ENCODE measurements at regions not wholly inside any gene's neighbourhood (a gene's known extent, or its start where the extent isn't known, plus 50 kb on each side); places are given as distances from the start of the nearest gene placed in this dataset.

- ATAC-seq (ENCODE audit: low read depth), result no peak
- Histone ChIP-seq H3K4me2 (replicated peaks; ENCODE audit: low read depth, low read length, poor library complexity, severe bottlenecking) (no peak overlapping the region), H4K20me1 (ENCODE audit: control insufficient read depth, insufficient read depth, low read length, poor library complexity, severe bottlenecking) (no peaks in the 10 kb centered on the region)
These were observed 881.8 kb downstream of the BRD1 start for GRCh38 chr22:48945621-48946458.

More at GRCh38 chr22:48945621-48946458, 881.8 kb downstream of the BRD1 start:
- no peaks in the 10 kb centered on the region for H3K9me3 ChIP-seq (ENCODE audit: control extremely low read depth in 1 of 3, control insufficient read depth in 2 of 3, insufficient read depth in 1 of 3, low read length in 2 of 3)
- no peaks in the 10 kb centered on the region for H3K9me3 Mint-ChIP-seq (ENCODE audit: insufficient read depth)
- intact Hi-C loops (cut with micrococcal nuclease), result no loop called here
- no peaks in the 10 kb centered on the region for H3K79me2 ChIP-seq (ENCODE audit: control insufficient read depth, insufficient read depth, low read length)
- no peak for DNase-seq
- no peak overlapping the region for H3K9ac ChIP-seq (ENCODE audit: low read length)
- H3K36me3 ChIP-seq (replicated peaks in 1 of 2; ENCODE audit: control extremely low read depth in 1 of 2, control insufficient read depth in 1 of 2, extremely low read depth in 1 of 2, insufficient read depth in 2 of 2, low read length in 1 of 2), result no peaks in the 10 kb centered on the region
- peaks cover 3% of the 10 kb centered on the region for H3K27me3 Mint-ChIP-seq
- 81% methylated on average over 20 of the region's 22 CpGs for WGBS (ENCODE audit: insufficient coverage)
- TF ChIP-seq CTCF (IDR thresholded peaks at IDR 0.05) (no peak), EZH2 (IDR thresholded peaks at IDR 0.05; ENCODE audit: borderline replicate concordance, insufficient read depth, low read depth, low read length, poor library complexity, severe bottlenecking) (no peak)
- no peaks in the 10 kb centered on the region for H3K4me1 Mint-ChIP-seq
- no peaks in the 10 kb centered on the region for H3K27me3 ChIP-seq (replicated peaks in 1 of 4; ENCODE audit: control extremely low read depth in 1 of 4, control insufficient read depth in 3 of 4, insufficient read depth in 4 of 4, low read length in 3 of 4)
- H3K4me3 Mint-ChIP-seq, result no peak overlapping the region
- no peak overlapping the region for H3K4me3 ChIP-seq (ENCODE audit: control extremely low read depth in 1 of 5, extremely low read depth in 1 of 5, insufficient read depth in 1 of 5, low read depth in 2 of 5, low read length in 4 of 5)
- no peak overlapping the region for H3K27ac ChIP-seq (ENCODE audit: low read length in 2 of 2)
- no peak overlapping the region for H3K27ac Mint-ChIP-seq
- ChIA-PET POLR2A (no interaction called here), CTCF (no interaction called here)
- H2AFZ ChIP-seq (ENCODE audit: insufficient read depth, low read depth, low read length, poor library complexity, severe bottlenecking), result no peak overlapping the region
- no peaks in the 10 kb centered on the region for H3K4me1 ChIP-seq (ENCODE audit: control insufficient read depth in 2 of 2, insufficient read depth in 2 of 2, low read length in 2 of 2)
